ENCODE measurements at regions not wholly inside any gene's neighbourhood (a gene's known extent, or its start where the extent isn't known, plus 50 kb on each side); places are given as distances from the start of the nearest gene placed in this dataset.
A peak's percentile ranks its signal among the peaks of the same experiment; 100 is the strongest.

DNA sequence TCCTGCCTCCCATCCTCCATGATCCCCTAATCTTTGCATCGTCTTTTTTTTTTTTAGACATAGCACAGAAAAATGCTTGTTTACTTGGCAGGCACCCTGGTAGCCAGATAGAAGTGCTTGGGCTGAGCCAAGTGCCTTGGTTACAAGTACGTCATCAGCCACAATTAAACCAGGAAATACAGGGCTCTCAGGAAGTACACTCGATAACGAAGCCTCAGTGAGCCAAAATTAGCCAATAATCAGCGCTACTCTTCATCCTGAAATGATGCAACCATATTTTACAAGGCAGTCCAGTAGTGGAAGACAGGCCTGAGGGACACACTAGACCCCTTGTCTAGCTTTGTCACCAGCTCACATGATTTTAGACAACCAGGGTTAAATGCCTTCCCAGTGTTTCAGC is 194.0 kb upstream of the NBEA start:
- no peaks in the 10 kb centered on the region for H3K9me3 ChIP-seq (ENCODE audit: low read length)
- no peak overlapping the region for H3K4me3 ChIP-seq (ENCODE audit: low read length)
- peaks cover 10% of the 10 kb centered on the region for H3K4me1 ChIP-seq (ENCODE audit: insufficient read depth, low read length)
- no peaks in the 10 kb centered on the region for H3K36me3 ChIP-seq (ENCODE audit: insufficient read depth, low read length)
- H2AFZ ChIP-seq (ENCODE audit: low read depth, low read length) = no peak overlapping the region
- H3K27me3 ChIP-seq (ENCODE audit: insufficient read depth, low read length) = peaks cover 8% of the 10 kb centered on the region

DNA sequence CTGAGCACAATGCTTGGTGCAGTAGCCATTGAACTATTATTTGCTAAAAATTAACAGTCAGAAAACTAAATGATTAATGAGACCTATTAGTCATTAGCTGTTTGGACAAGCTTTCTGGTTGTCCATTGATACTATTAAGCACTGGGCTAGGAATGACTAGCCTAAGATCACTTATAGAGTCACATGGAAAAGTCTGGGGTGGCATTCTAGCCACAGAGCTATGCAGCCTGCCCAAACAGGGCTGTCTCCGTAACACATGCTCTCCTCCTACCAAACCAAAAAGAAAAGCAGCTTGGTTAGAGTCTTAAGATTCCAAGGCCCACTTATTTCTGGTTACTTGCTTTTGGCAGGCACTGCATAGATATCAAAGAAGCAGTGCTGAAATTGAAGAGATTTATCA is 193.5 kb upstream of the NBEA start:
- Histone ChIP-seq H2AFZ (ENCODE audit: low read depth, low read length) (no peak overlapping the region), H3K4me1 (ENCODE audit: insufficient read depth, low read length) (peaks cover 10% of the 10 kb centered on the region)

DNA sequence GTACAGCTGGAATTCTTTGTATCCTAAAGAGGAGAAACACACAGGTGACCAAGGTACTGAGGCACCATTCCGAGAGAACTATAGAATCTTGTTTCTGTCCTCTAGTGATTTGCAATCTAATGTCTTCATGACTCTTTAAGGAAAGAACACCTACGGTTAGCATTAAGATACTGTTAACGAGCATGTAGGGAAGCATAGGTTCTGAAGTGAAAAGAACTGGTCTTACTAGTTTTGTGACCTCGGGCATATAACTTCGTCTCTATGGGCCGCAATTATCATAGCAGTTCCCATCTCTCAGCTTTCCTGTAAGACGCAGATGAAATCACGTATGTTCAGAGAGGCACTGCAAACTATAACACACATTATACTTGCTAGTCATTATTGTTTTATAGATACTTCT is 193.0 kb upstream of the NBEA start:
- Histone ChIP-seq H3K36me3 (ENCODE audit: insufficient read depth, low read length) (no peaks in the 10 kb centered on the region), H3K9me3 (ENCODE audit: low read length) (no peaks in the 10 kb centered on the region), H2AFZ (ENCODE audit: low read depth, low read length) (no peak overlapping the region), H3K4me3 (ENCODE audit: low read length) (no peak overlapping the region), H3K4me1 (ENCODE audit: insufficient read depth, low read length) (peaks cover 10% of the 10 kb centered on the region), H3K27me3 (ENCODE audit: insufficient read depth, low read length) (peaks cover 8% of the 10 kb centered on the region)

More for the DNA sequence above, 193.5 kb upstream of the NBEA start:
- H3K9me3 ChIP-seq (ENCODE audit: low read length) = no peaks in the 10 kb centered on the region
- H3K36me3 ChIP-seq (ENCODE audit: insufficient read depth, low read length) = no peaks in the 10 kb centered on the region
- H3K27me3 ChIP-seq (ENCODE audit: insufficient read depth, low read length) = peaks cover 8% of the 10 kb centered on the region
- no peak overlapping the region for H3K4me3 ChIP-seq (ENCODE audit: low read length)

DNA sequence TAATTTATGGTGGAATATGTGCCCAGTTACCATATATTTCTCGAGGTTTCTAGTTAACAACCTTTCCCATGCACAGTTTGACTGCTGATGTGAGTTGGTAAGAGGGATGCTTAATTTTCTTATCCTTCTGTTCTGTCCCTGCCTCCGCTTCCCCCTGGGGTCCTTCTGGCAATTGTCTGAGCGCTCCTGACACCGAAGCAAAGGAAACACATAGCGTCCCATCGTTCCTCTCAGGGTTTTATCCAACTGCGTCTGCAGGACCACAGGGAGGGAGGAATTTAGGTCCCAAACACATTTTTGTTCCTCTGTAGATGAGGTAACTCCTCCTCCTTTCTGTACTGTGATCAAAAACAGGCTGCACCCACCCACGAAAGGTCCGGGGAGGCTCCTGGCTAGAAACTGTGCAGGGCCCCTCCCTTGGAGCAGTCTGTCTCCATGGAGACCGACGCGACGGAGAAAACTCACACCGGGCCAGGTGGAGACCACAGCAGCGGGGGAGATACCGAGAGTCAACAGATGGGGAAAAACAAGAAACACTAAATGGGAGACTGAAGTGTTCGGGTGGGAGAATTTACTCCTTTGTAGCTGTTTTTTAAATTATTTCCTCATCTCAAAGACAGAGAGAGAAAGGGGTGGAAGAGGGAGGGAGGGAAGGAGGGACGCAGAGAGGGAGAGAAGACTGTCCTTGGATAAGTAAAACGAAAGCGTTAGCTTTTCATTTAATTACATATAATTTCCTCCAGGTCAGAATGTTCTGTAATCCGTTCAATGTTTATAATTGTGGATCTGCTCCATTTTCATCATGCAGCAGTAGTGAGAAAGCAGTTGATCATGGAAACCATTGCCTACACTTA is 191.8 kb upstream of the NBEA start:
- Histone ChIP-seq H3K4me3 (ENCODE audit: low read length) (no peak overlapping the region), H3K9me3 (ENCODE audit: low read length) (no peaks in the 10 kb centered on the region), H3K4me1 (ENCODE audit: insufficient read depth, low read length) (peaks cover 10% of the 10 kb centered on the region), H3K36me3 (ENCODE audit: insufficient read depth, low read length) (no peaks in the 10 kb centered on the region), H3K27me3 (ENCODE audit: insufficient read depth, low read length) (peaks cover 8% of the 10 kb centered on the region), H2AFZ (ENCODE audit: low read depth, low read length) (peak overlapping the region; percentile 40)

DNA sequence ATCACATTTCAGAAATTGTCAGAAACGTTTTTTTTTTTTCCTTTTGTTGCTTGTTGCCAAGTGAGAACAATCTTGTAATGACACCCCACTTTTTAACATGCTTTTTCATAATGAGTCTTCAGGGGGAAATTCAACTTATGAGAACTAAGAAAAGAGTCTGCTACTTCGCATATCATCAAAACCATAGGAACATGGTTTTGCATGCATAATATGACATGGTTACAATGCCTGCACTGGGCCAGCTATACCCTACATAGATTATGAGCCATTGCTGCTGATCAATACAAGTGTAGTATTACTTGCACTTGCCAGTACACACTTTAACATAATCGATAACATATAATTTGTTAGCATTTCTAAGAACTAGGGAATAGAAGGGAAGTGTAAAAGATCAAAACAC is 191.0 kb upstream of the NBEA start:
- H3K4me3 ChIP-seq (ENCODE audit: low read length) = no peak overlapping the region
- peaks cover 8% of the 10 kb centered on the region for H3K27me3 ChIP-seq (ENCODE audit: insufficient read depth, low read length)
- H3K4me1 ChIP-seq (ENCODE audit: insufficient read depth, low read length) = peaks cover 10% of the 10 kb centered on the region
- H3K9me3 ChIP-seq (ENCODE audit: low read length) = no peaks in the 10 kb centered on the region
- H2AFZ ChIP-seq (ENCODE audit: low read depth, low read length) = no peak overlapping the region
- H3K36me3 ChIP-seq (ENCODE audit: insufficient read depth, low read length) = no peaks in the 10 kb centered on the region

DNA sequence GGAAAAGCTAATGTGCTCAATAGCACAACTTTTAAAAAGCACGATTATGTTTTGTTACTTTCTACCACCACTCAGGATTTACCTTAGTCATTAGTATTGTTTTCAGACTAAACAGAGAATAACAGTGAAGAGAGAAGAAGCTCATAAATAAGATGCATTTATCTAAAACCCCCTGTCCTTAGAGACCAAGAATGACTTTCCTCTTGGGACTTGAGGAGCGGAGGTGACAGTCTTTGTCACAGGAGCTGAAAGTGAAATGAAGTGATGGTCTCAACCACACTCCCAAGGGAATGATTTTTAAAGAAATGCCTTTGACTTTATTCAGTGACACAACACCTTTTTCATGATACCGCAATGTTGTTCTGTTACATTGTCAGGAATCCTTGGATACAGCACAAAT is 190.6 kb upstream of the NBEA start:
- Histone ChIP-seq H3K4me1 (ENCODE audit: insufficient read depth, low read length) (peaks cover 10% of the 10 kb centered on the region), H3K27me3 (ENCODE audit: insufficient read depth, low read length) (peaks cover 8% of the 10 kb centered on the region), H3K9me3 (ENCODE audit: low read length) (no peaks in the 10 kb centered on the region), H3K4me3 (ENCODE audit: low read length) (no peak overlapping the region), H3K36me3 (ENCODE audit: insufficient read depth, low read length) (no peaks in the 10 kb centered on the region), H2AFZ (ENCODE audit: low read depth, low read length) (no peak overlapping the region)

DNA sequence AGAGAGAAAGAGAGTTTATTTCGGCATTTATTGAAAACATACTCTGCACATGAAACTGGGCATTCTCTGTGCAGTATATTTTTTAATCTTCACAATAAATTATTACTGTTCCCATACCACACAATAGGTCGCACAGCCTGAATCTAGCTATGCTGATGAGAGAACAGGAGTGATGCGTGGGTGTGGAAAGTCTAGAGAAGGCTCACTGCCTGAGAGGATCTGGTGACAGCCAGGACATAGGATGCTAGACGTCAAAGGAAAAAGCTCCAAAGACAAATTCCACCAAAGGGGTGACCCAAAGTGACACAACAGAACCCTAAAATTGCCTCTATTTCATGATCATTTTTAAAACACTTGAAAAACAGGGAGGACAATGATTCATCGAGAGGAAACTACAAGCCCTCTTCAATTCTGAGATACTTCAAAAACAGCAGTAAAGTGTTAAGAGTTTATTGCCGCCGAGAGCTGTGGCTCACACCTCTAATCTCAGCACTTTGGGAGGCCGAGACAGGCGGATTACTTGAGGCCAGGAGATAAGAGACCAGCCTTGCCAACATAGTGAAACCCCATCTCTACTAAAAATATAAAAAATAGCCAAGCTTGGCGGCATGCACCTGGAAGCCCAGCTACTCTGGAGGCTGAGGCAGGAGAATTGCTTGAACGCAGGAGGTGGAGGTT is 189.6 kb upstream of the NBEA start:
- H3K4me3 ChIP-seq (ENCODE audit: low read length) = no peak overlapping the region
- H2AFZ ChIP-seq (ENCODE audit: low read depth, low read length) = no peak overlapping the region
- H3K36me3 ChIP-seq (ENCODE audit: insufficient read depth, low read length) = no peaks in the 10 kb centered on the region
- peaks cover 10% of the 10 kb centered on the region for H3K4me1 ChIP-seq (ENCODE audit: insufficient read depth, low read length)
- H3K27me3 ChIP-seq (ENCODE audit: insufficient read depth, low read length) = peaks cover 8% of the 10 kb centered on the region
- no peaks in the 10 kb centered on the region for H3K9me3 ChIP-seq (ENCODE audit: low read length)

DNA sequence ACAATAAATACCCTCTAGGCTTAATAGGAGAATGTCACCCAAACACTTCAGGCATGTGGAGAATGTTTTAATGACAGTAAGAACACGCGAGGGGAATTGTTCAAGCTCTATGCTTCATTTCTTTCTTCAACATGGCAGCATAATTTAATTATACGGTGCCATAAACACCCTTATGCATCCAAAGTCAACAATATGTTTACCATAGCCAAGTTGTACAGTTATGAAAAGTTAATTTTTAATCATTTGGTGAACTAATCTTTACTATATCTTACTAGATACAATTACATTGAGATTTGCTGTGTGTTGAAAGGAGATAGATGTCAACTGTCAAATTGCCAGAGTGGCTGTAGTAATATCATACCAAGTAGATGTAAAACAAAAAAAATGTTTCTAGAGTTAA is 185.9 kb upstream of the NBEA start:
- no peak overlapping the region for H2AFZ ChIP-seq (ENCODE audit: low read depth, low read length)
- no peaks in the 10 kb centered on the region for H3K4me1 ChIP-seq (ENCODE audit: insufficient read depth, low read length)
- H3K9me3 ChIP-seq (ENCODE audit: low read length) = no peaks in the 10 kb centered on the region
- H3K36me3 ChIP-seq (ENCODE audit: insufficient read depth, low read length) = no peaks in the 10 kb centered on the region
- H3K4me3 ChIP-seq (ENCODE audit: low read length) = no peak overlapping the region
- H3K27me3 ChIP-seq (ENCODE audit: insufficient read depth, low read length) = no peaks in the 10 kb centered on the region

DNA sequence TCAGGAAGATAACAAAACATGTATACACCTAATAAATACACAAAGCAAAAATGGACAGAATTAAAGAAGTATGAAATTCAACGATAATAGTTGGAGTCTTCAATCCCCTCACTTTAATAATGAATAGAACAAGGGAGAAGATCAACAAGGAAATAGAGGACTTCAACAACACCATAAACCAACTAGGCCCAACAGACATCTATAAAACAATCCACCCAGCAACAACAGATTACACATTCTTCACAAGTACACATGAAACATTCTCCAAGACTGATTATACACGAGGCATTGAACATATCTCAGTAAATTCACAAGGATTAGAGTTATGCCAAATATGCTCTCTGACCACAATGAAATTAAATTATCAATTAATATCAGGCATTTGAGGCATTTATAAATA is 185.5 kb upstream of the NBEA start:
- H3K4me1 ChIP-seq (ENCODE audit: insufficient read depth, low read length) = no peaks in the 10 kb centered on the region
- no peaks in the 10 kb centered on the region for H3K36me3 ChIP-seq (ENCODE audit: insufficient read depth, low read length)
- peaks cover 3% of the 10 kb centered on the region for H3K27me3 ChIP-seq (ENCODE audit: insufficient read depth, low read length)
- H3K9me3 ChIP-seq (ENCODE audit: low read length) = no peaks in the 10 kb centered on the region
- H2AFZ ChIP-seq (ENCODE audit: low read depth, low read length) = no peak overlapping the region
- no peak overlapping the region for H3K4me3 ChIP-seq (ENCODE audit: low read length)

DNA sequence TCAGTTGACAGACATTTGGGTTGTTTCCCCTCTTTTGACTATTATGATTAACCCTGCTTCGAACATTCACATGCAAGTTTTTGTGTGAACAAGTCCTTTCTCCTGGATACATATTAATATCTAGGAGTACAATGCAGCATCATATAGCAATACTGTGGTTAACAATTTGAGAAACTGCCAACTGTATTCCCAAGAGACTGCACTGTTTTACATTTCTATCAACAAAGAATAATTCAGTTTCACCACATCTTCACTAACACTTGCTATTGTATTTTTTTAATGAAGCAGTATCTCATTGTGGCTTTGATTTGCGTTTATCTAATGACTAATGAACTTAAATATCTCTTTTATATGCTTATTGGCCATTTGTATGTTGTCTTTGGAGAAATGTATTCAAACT is 184.6 kb upstream of the NBEA start:
- H3K9me3 ChIP-seq (ENCODE audit: low read length) = no peaks in the 10 kb centered on the region
- no peaks in the 10 kb centered on the region for H3K4me1 ChIP-seq (ENCODE audit: insufficient read depth, low read length)
- H3K27me3 ChIP-seq (ENCODE audit: insufficient read depth, low read length) = peaks cover 5% of the 10 kb centered on the region
- H3K36me3 ChIP-seq (ENCODE audit: insufficient read depth, low read length) = no peaks in the 10 kb centered on the region
- H3K4me3 ChIP-seq (ENCODE audit: low read length) = no peak overlapping the region
- H2AFZ ChIP-seq (ENCODE audit: low read depth, low read length) = no peak overlapping the region

DNA sequence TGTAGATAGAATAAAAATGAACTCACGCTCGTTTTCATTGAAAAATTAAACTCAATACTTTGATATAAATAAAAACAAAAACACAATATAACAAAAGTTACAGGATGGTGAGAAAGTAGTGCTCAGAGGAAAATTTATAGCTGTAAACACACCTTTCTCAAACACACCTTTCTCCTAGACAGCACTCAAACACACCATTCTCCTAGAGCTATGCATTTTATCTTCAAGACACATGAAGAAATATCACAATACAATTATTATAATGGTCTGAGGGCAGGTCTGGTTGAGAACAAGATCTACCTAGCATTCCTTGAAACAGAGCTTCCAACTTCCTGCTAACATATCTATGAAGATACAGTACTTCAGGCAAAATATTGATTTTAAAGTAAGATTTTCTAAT is 183.4 kb upstream of the NBEA start:
- H3K36me3 ChIP-seq (ENCODE audit: insufficient read depth, low read length) = no peaks in the 10 kb centered on the region
- H2AFZ ChIP-seq (ENCODE audit: low read depth, low read length) = no peak overlapping the region
- H3K9me3 ChIP-seq (ENCODE audit: low read length) = no peaks in the 10 kb centered on the region
- H3K4me1 ChIP-seq (ENCODE audit: insufficient read depth, low read length) = no peaks in the 10 kb centered on the region
- H3K4me3 ChIP-seq (ENCODE audit: low read length) = no peak overlapping the region
- H3K27me3 ChIP-seq (ENCODE audit: insufficient read depth, low read length) = peaks cover 5% of the 10 kb centered on the region

DNA sequence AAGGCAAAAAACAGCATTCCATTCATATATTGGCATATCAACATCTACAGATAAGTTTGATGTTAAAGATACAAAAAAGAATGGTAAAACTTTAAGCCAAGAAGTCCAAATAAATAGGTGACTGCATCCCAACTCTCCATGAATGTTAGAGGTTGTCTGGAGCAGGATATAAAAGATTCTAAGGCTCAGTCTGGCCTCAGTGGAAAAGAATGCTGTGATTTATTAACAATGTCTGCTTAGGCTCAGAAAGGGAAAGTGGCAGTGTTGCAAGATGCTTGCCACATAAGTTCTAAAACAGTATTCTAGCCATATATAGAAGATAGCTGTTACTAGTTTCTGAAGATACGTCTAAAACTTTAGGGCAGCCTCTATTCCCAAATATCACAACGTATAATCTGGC is 179.8 kb upstream of the NBEA start:
- H3K27me3 ChIP-seq (ENCODE audit: insufficient read depth, low read length) = peaks cover 5% of the 10 kb centered on the region
- no peak overlapping the region for H2AFZ ChIP-seq (ENCODE audit: low read depth, low read length)
- no peaks in the 10 kb centered on the region for H3K36me3 ChIP-seq (ENCODE audit: insufficient read depth, low read length)
- H3K9me3 ChIP-seq (ENCODE audit: low read length) = no peaks in the 10 kb centered on the region
- no peak overlapping the region for H3K4me3 ChIP-seq (ENCODE audit: low read length)
- no peaks in the 10 kb centered on the region for H3K4me1 ChIP-seq (ENCODE audit: insufficient read depth, low read length)

DNA sequence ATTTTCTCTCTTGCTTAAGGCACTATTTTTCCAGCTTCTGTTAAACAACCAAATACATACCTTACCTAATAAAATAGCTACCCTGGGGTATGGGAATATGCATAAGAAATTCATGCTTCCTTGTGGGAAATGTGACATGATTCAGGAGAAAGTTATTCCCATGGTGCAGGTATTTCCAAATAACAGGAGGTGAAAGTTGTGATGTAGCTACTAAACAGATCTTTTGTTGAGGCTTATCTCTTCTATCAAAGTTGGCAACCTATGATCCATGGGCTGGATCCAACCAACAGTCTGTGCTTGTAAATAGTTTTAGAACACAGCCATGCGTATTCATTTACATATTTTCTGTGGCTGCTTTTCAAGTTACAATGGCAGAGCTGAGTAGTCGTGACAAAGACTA is 177.8 kb upstream of the NBEA start:
- Histone ChIP-seq H3K4me3 (ENCODE audit: low read length) (no peak overlapping the region), H3K9me3 (ENCODE audit: low read length) (no peaks in the 10 kb centered on the region), H3K36me3 (ENCODE audit: insufficient read depth, low read length) (no peaks in the 10 kb centered on the region), H2AFZ (ENCODE audit: low read depth, low read length) (no peak overlapping the region), H3K4me1 (ENCODE audit: insufficient read depth, low read length) (no peaks in the 10 kb centered on the region), H3K27me3 (ENCODE audit: insufficient read depth, low read length) (peaks cover 5% of the 10 kb centered on the region)

All from neuron (in vitro differentiated cells).